SH-SY5Y (cell line): ENCODE measurements at regions not wholly inside any gene's neighbourhood (a gene's known extent, or its start where the extent isn't known, plus 50 kb on each side); places are given as distances from the start of the nearest gene placed in this dataset.

Source experiments
- GATA2 ChIP-seq: IDR thresholded peaks from 2 replicates; pipeline ENCODE4 v1.6.1; 2011; ENCODE audit warnings: mild to moderate bottlenecking, low read depth, low read length
- GATA3 ChIP-seq: IDR thresholded peaks from 2 replicates; pipeline ENCODE4 v1.6.1; 2011; ENCODE audit warnings: low read depth, mild to moderate bottlenecking, low read length, moderate library complexity

- TF ChIP-seq GATA2 (no peak), GATA3 (no peak)
These were observed 200.5 kb upstream of the CHAC2 start for GRCh38 chr2:53567073-53567472.
